Spinal cord (tissue), 9 donors: ENCODE measurements at regions not wholly inside any gene's neighbourhood (a gene's known extent, or its start where the extent isn't known, plus 50 kb on each side); places are given as distances from the start of the nearest gene placed in this dataset.

Source experiments
- DNase-seq, 6 donors: peaks; one replicate each; pipeline versions ENCODE4 v3.0.0 to v3.0.0-alpha.2; 2013 to 2015; ENCODE audit warnings: low spot score in 6 of 6, low read depth in 4 of 6
- H3K27ac ChIP-seq: one replicate; pipeline ENCODE4 v1.5.1; 2013; ENCODE audit warnings: low read depth, low read length, control low read depth
- H3K27me3 ChIP-seq: one replicate; pipeline ENCODE4 v1.6.1; 2013; ENCODE audit warnings: low read length; ENCODE audit not compliant: control insufficient read depth, insufficient read depth
- H3K36me3 ChIP-seq: one replicate; pipeline ENCODE4 v1.6.1; 2013; ENCODE audit warnings: low read length; ENCODE audit not compliant: control insufficient read depth, insufficient read depth
- H3K4me1 ChIP-seq: one replicate; pipeline ENCODE4 v1.6.1; 2013; ENCODE audit warnings: low read length; ENCODE audit not compliant: control insufficient read depth, insufficient read depth
- H3K4me3 ChIP-seq: one replicate; pipeline ENCODE4 v1.5.1; 2013; ENCODE audit warnings: low read depth, low read length, control low read depth
- H3K9me3 ChIP-seq: one replicate; pipeline ENCODE4 v1.6.1; 2013; ENCODE audit warnings: low read length; ENCODE audit not compliant: control insufficient read depth, insufficient read depth
- WGBS: methylation state at CpG from one replicate; pipeline ENCODE4 v1.1.5; 2013; ENCODE audit warnings: missing lambda C conversion rate; ENCODE audit not compliant: insufficient coverage; 5-methylcytosine and 5-hydroxymethylcytosine counted together
- donor health status: healthy.

DNA sequence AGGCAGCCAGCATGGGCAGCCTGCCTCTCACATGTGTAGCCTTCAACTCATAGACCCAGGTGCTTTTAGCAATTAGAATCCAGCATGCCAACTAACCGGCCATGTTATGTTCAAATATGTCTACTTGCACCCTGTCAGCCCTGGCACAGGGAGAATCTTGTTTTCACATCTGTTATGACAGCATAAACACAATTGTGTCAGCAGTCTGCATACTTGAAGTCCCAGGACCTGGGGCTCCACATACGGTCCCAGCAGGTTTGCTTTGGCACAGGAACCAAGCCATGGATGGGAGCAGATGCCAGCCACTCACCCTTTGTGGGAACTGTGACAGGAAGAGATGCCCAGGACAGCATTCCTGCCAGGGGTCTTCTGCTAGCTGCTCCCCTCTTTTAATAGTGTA lies 67.2 kb upstream of the SYNDIG1 start:
- WGBS = 35% methylated on average over 2 of the region's 2 CpGs
- no peaks in the 10 kb centered on the region for H3K27me3 ChIP-seq
- no peaks in the 10 kb centered on the region for H3K4me1 ChIP-seq
- peak in 2 of 6 donors; percentile 64 to 71 for DNase-seq
- H3K27ac ChIP-seq = no peak overlapping the region
- H3K4me3 ChIP-seq = no peak overlapping the region
- no peaks in the 10 kb centered on the region for H3K36me3 ChIP-seq
- no peaks in the 10 kb centered on the region for H3K9me3 ChIP-seq

- Histone ChIP-seq H3K27me3 (no peaks in the 10 kb centered on the region), H3K4me1 (no peaks in the 10 kb centered on the region), H3K27ac (no peak overlapping the region), H3K9me3 (no peaks in the 10 kb centered on the region), H3K4me3 (no peak overlapping the region), H3K36me3 (no peaks in the 10 kb centered on the region)
- DNase-seq = no peak
- WGBS = 100% methylated on average over 1 of the region's 7 CpGs
Measured at GRCh38 chr20:24395151-24395550, 74.3 kb upstream of the SYNDIG1 start.

DNA sequence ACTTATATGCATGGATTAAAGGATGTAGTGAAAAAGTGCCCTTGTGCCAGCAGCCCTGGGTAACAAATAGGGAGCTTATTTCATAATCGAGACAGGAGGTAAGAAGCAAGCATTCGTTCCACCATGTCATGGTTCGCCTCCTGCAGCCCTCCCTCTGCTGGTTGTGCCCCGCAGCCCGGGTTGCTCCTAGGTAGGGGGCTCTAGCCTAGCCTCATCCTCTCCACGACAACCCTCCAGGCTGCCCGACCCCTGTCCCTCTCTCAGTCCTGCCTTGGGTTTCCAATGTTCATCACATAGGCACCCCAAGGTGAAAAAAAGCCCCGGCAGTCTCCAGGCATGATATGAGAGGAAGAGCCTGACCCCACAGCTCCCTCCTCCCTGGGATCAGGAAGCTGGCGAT lies 75.5 kb upstream of the SYNDIG1 start:
- no peak overlapping the region for H3K4me3 ChIP-seq
- no peak overlapping the region for H3K27ac ChIP-seq
- H3K4me1 ChIP-seq = peaks cover 2% of the 10 kb centered on the region
- no peaks in the 10 kb centered on the region for H3K9me3 ChIP-seq
- 84% methylated on average over 3 of the region's 9 CpGs for WGBS
- no peak for DNase-seq
- no peaks in the 10 kb centered on the region for H3K36me3 ChIP-seq
- H3K27me3 ChIP-seq = no peaks in the 10 kb centered on the region

- Histone ChIP-seq H3K4me3 (no peak overlapping the region), H3K27me3 (no peaks in the 10 kb centered on the region), H3K4me1 (peaks cover 4% of the 10 kb centered on the region), H3K27ac (no peak overlapping the region), H3K9me3 (no peaks in the 10 kb centered on the region), H3K36me3 (no peaks in the 10 kb centered on the region)
- DNase-seq = no peak
- WGBS = no CpG with 5 or more reads among the region's 4 CpGs
Measured at GRCh38 chr20:24392612-24393011, 76.8 kb upstream of the SYNDIG1 start.

GRCh38 chr20:24389686-24390085 lies 79.7 kb upstream of the SYNDIG1 start:
- Histone ChIP-seq H3K36me3 (no peaks in the 10 kb centered on the region), H3K27me3 (no peaks in the 10 kb centered on the region), H3K27ac (no peak overlapping the region), H3K4me1 (peaks cover 4% of the 10 kb centered on the region), H3K9me3 (no peaks in the 10 kb centered on the region), H3K4me3 (no peak overlapping the region)
- WGBS = 90% methylated on average over 2 of the region's 3 CpGs
- no peak for DNase-seq

- 78% methylated on average over 8 of the region's 8 CpGs for WGBS
- Histone ChIP-seq H3K4me1 (peaks cover 4% of the 10 kb centered on the region), H3K27ac (no peak overlapping the region), H3K4me3 (no peak overlapping the region), H3K36me3 (no peaks in the 10 kb centered on the region), H3K27me3 (no peaks in the 10 kb centered on the region), H3K9me3 (no peaks in the 10 kb centered on the region)
- DNase-seq = no peak
Measured at GRCh38 chr20:24388828-24389380, 80.5 kb upstream of the SYNDIG1 start.

GRCh38 chr20:24385547-24385946 lies 83.9 kb upstream of the SYNDIG1 start:
- H3K9me3 ChIP-seq = no peaks in the 10 kb centered on the region
- no peak overlapping the region for H3K4me3 ChIP-seq
- H3K27me3 ChIP-seq = no peaks in the 10 kb centered on the region
- no peak overlapping the region for H3K27ac ChIP-seq
- WGBS = 83% methylated on average over 3 of the region's 5 CpGs
- no peaks in the 10 kb centered on the region for H3K36me3 ChIP-seq
- peaks cover 9% of the 10 kb centered on the region for H3K4me1 ChIP-seq
- no peak for DNase-seq

GRCh38 chr20:24384865-24385264 lies 84.6 kb upstream of the SYNDIG1 start:
- WGBS = 93% methylated on average over 5 of the region's 5 CpGs
- Histone ChIP-seq H3K4me3 (no peak overlapping the region), H3K27me3 (no peaks in the 10 kb centered on the region), H3K9me3 (no peaks in the 10 kb centered on the region), H3K4me1 (peaks cover 9% of the 10 kb centered on the region), H3K36me3 (no peaks in the 10 kb centered on the region), H3K27ac (no peak overlapping the region)
- no peak for DNase-seq

- no peaks in the 10 kb centered on the region for H3K36me3 ChIP-seq
- peaks cover 5% of the 10 kb centered on the region for H3K4me1 ChIP-seq
- 23% methylated on average over 2 of the region's 2 CpGs for WGBS
- no peaks in the 10 kb centered on the region for H3K27me3 ChIP-seq
- no peaks in the 10 kb centered on the region for H3K9me3 ChIP-seq
- peak in 5 of 6 donors; percentile 26 to 92 (median 40) for DNase-seq
- H3K27ac ChIP-seq = no peak overlapping the region
- H3K4me3 ChIP-seq = no peak overlapping the region
Measured at GRCh38 chr20:24382743-24383142, 86.7 kb upstream of the SYNDIG1 start.

DNA sequence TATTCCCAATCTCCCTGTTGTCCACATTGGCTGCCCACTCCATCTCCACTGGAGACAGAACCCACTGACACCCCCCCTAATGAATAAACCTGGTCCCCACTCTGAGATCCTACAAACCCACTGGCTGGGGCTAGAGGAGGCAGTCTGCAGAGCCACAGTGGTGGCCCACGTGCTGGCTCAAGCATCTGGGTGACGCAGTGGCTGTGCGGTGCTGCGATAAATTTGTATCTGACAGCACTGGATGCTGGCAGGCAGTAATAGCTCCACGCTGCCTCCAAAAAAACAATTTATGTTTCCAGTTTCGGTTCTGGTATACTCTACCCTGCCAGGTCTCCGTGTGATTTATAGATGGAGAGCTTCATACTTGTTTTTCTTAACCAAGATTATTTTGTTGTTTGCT lies 87.1 kb upstream of the SYNDIG1 start:
- Histone ChIP-seq H3K9me3 (no peaks in the 10 kb centered on the region), H3K27ac (no peak overlapping the region), H3K36me3 (no peaks in the 10 kb centered on the region), H3K27me3 (no peaks in the 10 kb centered on the region), H3K4me3 (no peak overlapping the region), H3K4me1 (peaks cover 5% of the 10 kb centered on the region)
- DNase-seq = peak in 2 of 6 donors; percentile 20 to 81
- 48% methylated on average over 5 of the region's 7 CpGs for WGBS
